ENCODE measurements at regions not wholly inside any gene's neighbourhood (a gene's known extent, or its start where the extent isn't known, plus 50 kb on each side); places are given as distances from the start of the nearest gene placed in this dataset.
"Not testable (repeated sequence)": the region's sequence is repeated elsewhere in the genome, so short reads cannot be mapped to it uniquely, and the experiment has no call there.

DNA sequence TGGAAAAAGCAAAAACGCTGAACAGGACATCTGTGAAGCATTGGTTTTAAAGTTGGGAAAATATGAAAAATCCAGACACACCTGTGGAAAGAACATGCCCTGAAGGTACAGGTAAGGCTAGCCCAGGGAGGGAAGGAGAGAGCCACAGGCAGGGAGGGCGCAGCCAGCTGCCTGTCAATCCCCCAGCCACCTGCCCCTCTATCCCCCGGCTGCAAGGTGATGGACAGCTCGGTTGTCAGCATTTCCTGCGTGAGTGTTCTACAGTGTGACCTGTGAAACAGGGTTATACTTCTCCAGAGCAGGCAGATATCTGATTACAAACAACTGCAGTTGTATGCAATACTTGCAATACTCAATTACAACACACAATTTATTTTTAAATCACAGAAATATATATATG is 358.1 kb downstream of the SMOC2 start:
- Histone ChIP-seq H3K4me3 (no peak overlapping the region), H3K9me3 (no peaks in the 10 kb centered on the region), H3K4me1 (no peaks in the 10 kb centered on the region), H3K27ac (no peak overlapping the region), H3K36me3 (no peaks in the 10 kb centered on the region), H3K27me3 (no peaks in the 10 kb centered on the region)
- 61 to 65% methylated on average over 5 of the region's 5 CpGs for WGBS, 2 donors
- intact Hi-C loops (cut with DNase I) = no loop called here
- no peak for TF ChIP-seq POLR2A (IDR thresholded peaks at IDR 0.05)
- no peak for TF ChIP-seq CTCF (IDR thresholded peaks at IDR 0.05)
- TF ChIP-seq POLR2AphosphoS5 (IDR thresholded peaks at IDR 0.05) = no peak
- no peak for TF ChIP-seq EP300 (IDR thresholded peaks at IDR 0.05)
- no peak for DNase-seq

- Histone ChIP-seq H3K27ac (no peak overlapping the region), H3K27me3 (no peaks in the 10 kb centered on the region), H3K4me1 (no peaks in the 10 kb centered on the region), H3K9me3 (no peaks in the 10 kb centered on the region), H3K36me3 (no peaks in the 10 kb centered on the region), H3K4me3 (no peak overlapping the region)
- no peak for TF ChIP-seq POLR2AphosphoS5 (IDR thresholded peaks at IDR 0.05)
- TF ChIP-seq CTCF (IDR thresholded peaks at IDR 0.05) = no peak
- intact Hi-C loops (cut with DNase I) = no loop called here
- no peak for DNase-seq
- WGBS, 2 donors = 63 to 82% methylated on average over 8 of the region's 8 CpGs
Observed at GRCh38 chr6:168796106-168796505, 355.1 kb downstream of the SMOC2 start.

- 77 to 90% methylated on average over 9 of the region's 12 CpGs for WGBS, 2 donors
- H3K9me3 ChIP-seq; DNase-seq; H3K4me3 ChIP-seq; intact Hi-C loops (cut with DNase I); H3K4me1 ChIP-seq; H3K36me3 ChIP-seq; H3K27ac ChIP-seq; H3K27me3 ChIP-seq: not testable (repeated sequence)
Observed at GRCh38 chr6:168795611-168796010, 354.6 kb downstream of the SMOC2 start.

- 88 to 90% methylated on average over 12 of the region's 12 CpGs for WGBS, 2 donors
- no peak for DNase-seq
- H3K4me3 ChIP-seq = no peak overlapping the region
- intact Hi-C loops (cut with DNase I) = no loop called here
- TF ChIP-seq CTCF (IDR thresholded peaks at IDR 0.05) = no peak
- no peak overlapping the region for H3K27ac ChIP-seq
- H3K27me3 ChIP-seq = no peaks in the 10 kb centered on the region
- no peaks in the 10 kb centered on the region for H3K4me1 ChIP-seq
- no peaks in the 10 kb centered on the region for H3K36me3 ChIP-seq
- H3K9me3 ChIP-seq = no peaks in the 10 kb centered on the region
Observed at GRCh38 chr6:168794491-168794890, 353.5 kb downstream of the SMOC2 start.

DNA sequence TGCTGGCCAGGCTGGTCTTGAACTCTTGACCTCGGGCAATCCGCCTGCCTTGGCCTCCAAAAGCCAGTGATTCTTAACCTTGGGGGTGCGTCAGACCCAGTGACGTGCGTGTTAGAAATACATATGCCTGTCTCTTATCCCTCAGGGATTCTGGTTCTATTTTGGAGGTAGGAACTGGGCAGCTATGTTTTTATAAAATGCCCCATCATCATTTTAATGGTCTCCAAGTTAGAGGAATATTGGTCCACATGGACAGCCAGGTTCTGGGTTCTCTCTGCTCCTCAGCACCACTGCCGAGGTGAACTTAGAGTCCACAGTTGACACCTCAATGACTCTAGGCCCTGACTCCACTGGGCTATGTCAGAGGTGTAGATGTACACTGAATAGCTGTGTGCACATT is 352.7 kb downstream of the SMOC2 start:
- Histone ChIP-seq H3K36me3 (no peaks in the 10 kb centered on the region), H3K27me3 (no peaks in the 10 kb centered on the region), H3K9me3 (no peaks in the 10 kb centered on the region), H3K4me1 (no peaks in the 10 kb centered on the region), H3K27ac (no peak overlapping the region), H3K4me3 (no peak overlapping the region)
- TF ChIP-seq POLR2AphosphoS5 (IDR thresholded peaks at IDR 0.05) (no peak), POLR2A (IDR thresholded peaks at IDR 0.05) (no peak), EP300 (IDR thresholded peaks at IDR 0.05) (no peak), CTCF (IDR thresholded peaks at IDR 0.05) (no peak)
- DNase-seq = no peak
- 78 to 86% methylated on average over 6 of the region's 6 CpGs for WGBS, 2 donors
- intact Hi-C loops (cut with DNase I) = no loop called here
